Stomach (tissue), 4 donors: ENCODE measurements at regions not wholly inside any gene's neighbourhood (a gene's known extent, or its start where the extent isn't known, plus 50 kb on each side); places are given as distances from the start of the nearest gene placed in this dataset.

ENCODE experiments used
- EP300 ChIP-seq: sonication (generic); formaldehyde crosslinking; IDR thresholded peaks from one replicate; pipeline ENCODE4 v1.6.1; 2017; ENCODE audit warnings: antibody characterized with exemption
- POLR2A ChIP-seq, 4 donors: fragments of 450-650 bp; IDR thresholded peaks; one replicate each; pipeline ENCODE4 v1.6.1; 2016; ENCODE audit warnings: antibody characterized with exemption in 4 of 4, control low read depth in 2 of 4, mild to moderate bottlenecking in 1 of 4, moderate library complexity in 1 of 4
- POLR2AphosphoS5 ChIP-seq, 3 donors: sonication (generic); formaldehyde crosslinking; IDR thresholded peaks; one replicate each; pipeline ENCODE4 v1.6.1; 2016; ENCODE audit warnings: antibody characterized with exemption in 3 of 3
- TF ChIP-seq, protein P1 (sequence below), 7 experiments: fragments of 450-650 bp in 4 of 7; fragments of 200-600 bp in 3 of 7; sonication (generic) in 3 of 7; IDR thresholded peaks; one replicate each; pipeline ENCODE4 v1.5.1; 2016 to 2019; ENCODE audit warnings: antibody characterized with exemption in 7 of 7, control low read depth in 2 of 7, mild to moderate bottlenecking in 1 of 7

DNA sequence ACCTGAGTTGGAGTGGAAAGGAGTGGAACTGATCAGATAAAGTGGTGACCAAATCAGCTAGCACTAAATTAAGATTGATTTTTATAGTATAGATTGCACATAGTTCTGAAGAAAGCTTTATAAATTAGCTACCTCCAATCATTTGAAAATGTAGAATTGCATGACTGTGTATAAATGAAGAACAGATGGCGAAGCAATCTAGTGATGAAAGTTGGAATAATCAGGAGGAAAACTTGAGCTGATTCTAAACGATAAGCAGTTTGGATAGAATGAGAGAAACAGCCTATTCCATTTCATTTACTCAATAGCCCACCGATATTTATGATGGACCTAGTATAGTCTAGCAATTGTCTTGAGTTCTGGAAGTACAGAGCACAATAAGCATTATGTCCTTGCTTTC, 661.5 kb downstream of the PLA2G4A start:
- TF ChIP-seq, protein P1, sequence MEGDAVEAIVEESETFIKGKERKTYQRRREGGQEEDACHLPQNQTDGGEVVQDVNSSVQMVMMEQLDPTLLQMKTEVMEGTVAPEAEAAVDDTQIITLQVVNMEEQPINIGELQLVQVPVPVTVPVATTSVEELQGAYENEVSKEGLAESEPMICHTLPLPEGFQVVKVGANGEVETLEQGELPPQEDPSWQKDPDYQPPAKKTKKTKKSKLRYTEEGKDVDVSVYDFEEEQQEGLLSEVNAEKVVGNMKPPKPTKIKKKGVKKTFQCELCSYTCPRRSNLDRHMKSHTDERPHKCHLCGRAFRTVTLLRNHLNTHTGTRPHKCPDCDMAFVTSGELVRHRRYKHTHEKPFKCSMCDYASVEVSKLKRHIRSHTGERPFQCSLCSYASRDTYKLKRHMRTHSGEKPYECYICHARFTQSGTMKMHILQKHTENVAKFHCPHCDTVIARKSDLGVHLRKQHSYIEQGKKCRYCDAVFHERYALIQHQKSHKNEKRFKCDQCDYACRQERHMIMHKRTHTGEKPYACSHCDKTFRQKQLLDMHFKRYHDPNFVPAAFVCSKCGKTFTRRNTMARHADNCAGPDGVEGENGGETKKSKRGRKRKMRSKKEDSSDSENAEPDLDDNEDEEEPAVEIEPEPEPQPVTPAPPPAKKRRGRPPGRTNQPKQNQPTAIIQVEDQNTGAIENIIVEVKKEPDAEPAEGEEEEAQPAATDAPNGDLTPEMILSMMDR (IDR thresholded peaks at IDR 0.05): no peak
- TF ChIP-seq POLR2AphosphoS5 (IDR thresholded peaks at IDR 0.05) (no peak), EP300 (no peak), POLR2A (IDR thresholded peaks at IDR 0.05) (no peak)
